Right ventricle myocardium inferior (tissue), 1 donor: ENCODE measurements at regions not wholly inside any gene's neighbourhood (a gene's known extent, or its start where the extent isn't known, plus 50 kb on each side); places are given as distances from the start of the nearest gene placed in this dataset.
A peak's percentile ranks its signal among the peaks of the same experiment; 100 is the strongest.

Experiments
- ATAC-seq: fragments of 200-7000 bp; cut with Tn5 transposase; one replicate; pipeline ENCODE4 v1.9.1; 2020; ENCODE audit warnings: mild to moderate bottlenecking, moderate library complexity
- DNase-seq: peaks from one replicate; pipeline ENCODE4 v3.0.0; 2021; ENCODE audit errors: missing footprints
- intact Hi-C: fragments of 100-400 bp; cut with DNase I; formaldehyde crosslinking; loops from one replicate; pipeline ENCODE4 v1.11.0; 2022
- donor health status: DM: no; HTN: yes; CAD: no; lungs with severe emphysema.

DNA sequence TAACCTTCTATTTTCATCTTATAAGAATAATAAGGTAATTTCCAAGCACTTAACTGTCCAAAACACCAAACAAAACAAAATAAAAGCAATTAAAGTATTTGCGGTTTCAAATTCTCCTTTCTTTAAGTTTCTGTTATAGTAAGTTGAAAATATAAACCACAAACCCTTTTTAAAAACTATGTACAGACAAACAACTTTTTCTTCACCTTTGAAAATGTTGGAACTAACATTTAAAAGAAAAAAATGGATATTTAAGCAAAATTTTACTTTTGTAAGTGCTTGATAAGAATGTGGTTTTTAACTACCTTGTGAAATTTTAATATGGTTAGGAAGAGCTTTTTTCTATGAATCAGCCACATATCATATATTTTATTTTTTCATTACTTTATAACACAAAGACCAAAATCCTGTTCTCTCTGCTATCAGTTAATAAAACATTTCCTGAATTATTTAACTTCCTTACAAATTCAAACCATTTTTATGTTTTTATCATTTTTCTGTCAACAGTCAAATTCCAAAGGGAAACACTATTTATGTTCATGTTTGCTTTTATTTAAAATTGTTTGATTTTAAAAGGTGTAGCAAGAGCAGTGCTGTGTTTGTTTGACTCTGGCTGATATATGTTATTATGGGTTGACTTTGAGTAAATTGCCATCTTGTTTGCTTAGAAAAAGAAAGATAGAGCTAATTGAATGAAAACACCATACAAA is 554.1 kb upstream of the KLHL1 start:
- ATAC-seq (no peak), DNase-seq (no peak)
- intact Hi-C loops = no loop called here

DNA sequence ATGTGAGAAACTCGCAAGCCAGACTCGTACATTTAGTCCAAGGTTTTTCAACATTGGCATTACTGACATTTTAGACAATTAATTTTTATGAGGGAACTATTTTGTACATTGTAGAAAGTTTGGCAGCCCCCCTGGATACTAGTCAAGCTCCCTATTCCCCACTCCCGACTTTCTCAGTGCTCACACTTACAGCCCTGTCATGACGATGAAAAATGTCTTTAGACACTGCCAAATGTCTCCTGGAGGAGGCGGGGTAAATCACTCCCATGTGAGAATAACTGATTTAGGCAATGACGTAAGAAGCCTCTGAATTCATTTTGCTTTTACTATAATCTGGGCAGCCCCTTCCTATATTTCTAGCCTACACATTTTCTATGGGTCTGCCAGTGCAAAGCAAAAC is 535.8 kb upstream of the KLHL1 start:
- no peak for ATAC-seq
- intact Hi-C loops = no loop called here
- DNase-seq = no peak

DNA sequence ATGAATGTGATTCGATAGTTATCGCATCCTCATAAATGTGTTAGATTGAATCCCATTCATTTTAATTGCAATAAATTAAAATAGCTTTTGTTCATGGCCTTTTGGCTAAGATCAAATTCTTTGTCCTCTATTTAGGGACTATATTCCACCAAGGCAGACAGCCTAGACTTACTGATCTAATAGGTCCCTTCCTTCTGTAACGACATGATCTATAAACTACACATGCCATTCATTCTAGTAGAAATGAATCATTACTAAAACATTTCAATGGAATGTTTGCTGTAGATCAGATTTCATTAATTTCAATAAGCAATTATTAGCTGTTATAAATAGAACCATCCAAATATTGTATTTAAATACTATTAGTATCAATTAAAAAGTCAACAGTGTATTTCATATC is 526.6 kb upstream of the KLHL1 start:
- intact Hi-C loops = no loop called here
- DNase-seq (no peak), ATAC-seq (no peak)

DNA sequence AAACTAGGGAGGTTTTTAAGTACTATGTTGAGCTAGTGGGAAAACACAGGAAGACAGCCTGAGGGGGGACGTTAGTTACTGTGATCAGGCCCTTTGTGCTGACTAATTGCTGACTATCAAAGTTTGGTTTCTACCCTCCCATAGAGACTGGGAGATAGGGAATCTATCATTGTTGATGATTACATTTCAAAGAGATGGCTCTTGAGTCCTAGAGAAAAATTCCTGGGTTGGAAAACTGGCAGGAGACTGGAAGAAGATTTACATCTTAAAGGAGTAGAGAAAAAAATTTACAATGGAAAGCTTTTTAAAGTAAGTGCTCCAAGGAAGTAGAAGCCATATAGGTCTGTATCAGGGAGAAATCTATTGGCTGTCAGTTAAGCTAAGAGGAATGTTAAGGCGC is 522.0 kb upstream of the KLHL1 start:
- DNase-seq = no peak
- ATAC-seq = no peak
- intact Hi-C loops = no loop called here

DNA sequence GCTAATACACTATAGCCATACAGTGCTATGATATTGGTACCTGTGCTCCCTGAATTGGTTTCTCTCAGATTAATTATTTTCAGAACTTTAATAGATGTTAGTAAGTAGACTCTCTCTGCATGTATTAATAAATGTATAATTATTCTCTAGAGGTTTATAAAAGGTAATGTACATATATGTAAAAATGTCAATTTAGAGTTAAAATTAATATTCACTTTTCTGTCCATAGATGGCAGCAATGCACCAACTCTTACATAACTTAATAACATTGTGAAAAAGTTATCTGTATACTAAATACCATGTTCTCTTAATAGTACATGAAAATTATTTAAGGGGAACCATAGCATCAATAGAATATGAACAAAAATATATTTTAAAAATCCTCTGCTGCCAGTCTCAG is 515.0 kb upstream of the KLHL1 start:
- DNase-seq = no peak
- no peak for ATAC-seq
- intact Hi-C loops = no loop called here

DNA sequence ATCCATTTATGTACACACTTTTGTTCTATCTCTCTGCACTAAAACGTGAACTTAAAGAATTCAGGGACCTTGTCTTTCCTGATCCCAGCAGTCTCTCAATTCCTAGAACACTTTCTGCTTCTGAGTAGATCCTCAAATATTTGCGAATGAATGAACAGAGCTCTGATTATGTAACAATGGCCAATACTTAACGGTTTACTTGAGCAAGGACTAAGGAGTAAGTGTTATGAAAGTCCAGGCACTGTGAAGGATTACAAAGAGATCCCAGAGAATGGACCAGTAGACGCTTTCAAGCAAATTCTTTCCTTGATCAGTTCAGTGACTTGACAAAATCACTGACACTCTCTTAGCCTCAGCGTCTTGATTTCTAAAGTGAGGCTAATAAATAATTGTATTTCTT is 514.5 kb upstream of the KLHL1 start:
- ATAC-seq = no peak
- no peak for DNase-seq
- intact Hi-C loops = no loop called here

DNA sequence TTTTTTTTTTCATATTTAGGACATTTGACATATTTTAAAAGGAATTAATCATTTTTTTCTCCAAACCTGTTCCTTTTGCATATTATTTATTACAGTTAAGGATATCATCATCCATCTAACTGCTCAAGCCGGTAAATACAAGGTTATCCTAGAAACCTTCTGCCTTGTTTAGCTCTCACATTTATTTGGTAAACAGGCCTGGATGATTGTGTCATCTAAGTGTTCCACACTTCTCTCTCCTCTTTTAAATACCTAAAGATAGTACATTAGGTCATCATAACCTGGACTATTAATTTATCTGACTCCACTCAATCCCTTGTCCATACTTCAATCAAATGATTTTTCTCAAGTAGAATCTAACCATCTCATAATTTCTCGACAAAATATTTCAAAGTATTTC is 511.7 kb upstream of the KLHL1 start:
- ATAC-seq = no peak
- no peak for DNase-seq
- intact Hi-C loops = no loop called here

DNA sequence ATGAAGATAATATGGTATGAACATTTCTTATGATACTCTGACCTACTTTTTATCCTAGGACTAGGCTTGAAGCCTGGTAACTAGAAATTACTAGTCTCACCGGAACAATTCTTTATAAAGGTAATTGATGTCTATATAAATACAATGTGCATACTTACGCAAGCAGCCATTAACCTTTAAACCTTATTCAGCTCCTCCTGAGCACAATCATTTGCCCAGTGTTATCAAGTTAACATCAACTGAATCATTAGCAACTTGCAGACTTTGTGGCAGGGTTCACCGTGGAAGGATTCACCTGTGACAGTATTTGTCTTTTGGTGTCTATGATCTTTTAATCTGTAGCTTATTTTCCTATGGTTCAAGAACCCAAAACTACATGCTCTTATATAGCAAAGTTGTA is 508.6 kb upstream of the KLHL1 start:
- DNase-seq (no peak), ATAC-seq (no peak)
- intact Hi-C loops = no loop called here

DNA sequence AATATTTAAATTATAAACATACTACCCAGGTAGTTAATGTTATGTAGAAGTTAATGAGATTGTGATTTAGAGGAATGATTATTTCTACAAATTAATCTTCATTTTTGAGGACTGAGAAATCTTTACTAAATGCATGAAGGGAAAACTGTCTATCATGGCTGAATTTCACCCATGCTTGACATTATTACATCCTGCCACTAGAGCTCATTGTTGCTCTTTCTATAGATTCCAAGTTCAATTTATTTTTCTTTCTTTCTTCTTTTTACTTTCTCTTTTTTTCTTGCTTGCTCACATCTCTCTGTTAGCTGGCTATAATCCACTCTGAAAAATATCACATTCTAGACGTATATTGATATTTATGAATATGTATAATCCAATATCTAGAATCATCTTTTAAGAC is 505.0 kb upstream of the KLHL1 start:
- ATAC-seq (no peak), DNase-seq (no peak)
- intact Hi-C loops = no loop called here

DNA sequence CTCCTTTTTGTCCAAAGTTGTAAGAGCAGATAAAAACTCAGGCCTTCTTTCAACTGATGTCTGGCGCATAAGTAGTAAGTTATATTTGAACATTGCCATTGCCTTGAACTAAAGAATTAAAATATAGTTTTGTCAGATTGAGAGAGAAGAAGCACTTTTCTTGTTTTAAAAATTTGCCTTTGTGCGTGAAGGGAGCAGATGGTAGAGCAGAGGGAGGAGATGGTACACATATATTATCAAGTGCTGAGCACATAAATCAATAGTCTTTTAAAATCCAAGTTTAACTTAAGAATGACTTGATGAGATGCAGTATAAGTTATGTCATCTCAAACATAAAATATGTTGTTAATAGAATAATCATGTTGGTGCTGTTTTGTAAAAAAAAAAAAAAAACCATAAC is 504.6 kb upstream of the KLHL1 start:
- intact Hi-C loops = no loop called here
- ATAC-seq = no peak
- no peak for DNase-seq

DNA sequence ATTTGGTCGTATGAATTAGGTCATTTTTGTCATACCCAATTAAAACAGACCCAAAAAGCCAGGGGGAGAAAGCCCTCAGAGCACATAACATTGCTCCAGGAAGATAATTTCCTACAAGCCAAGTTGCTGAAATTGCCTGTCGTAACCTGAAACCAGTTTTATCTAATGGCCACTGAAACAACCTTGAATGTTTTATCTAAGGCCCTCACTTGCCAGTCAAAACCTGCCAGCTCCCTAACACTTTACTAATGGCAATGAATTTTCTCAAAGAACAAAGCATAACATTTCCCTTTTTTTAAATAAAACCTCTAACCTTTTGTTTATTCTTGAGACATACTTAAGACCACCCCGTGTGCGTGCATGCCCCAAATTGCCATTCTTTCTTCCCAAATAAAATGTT is 496.2 kb upstream of the KLHL1 start:
- DNase-seq (peak; percentile 25), ATAC-seq (no peak)
- intact Hi-C loops = no loop called here

DNA sequence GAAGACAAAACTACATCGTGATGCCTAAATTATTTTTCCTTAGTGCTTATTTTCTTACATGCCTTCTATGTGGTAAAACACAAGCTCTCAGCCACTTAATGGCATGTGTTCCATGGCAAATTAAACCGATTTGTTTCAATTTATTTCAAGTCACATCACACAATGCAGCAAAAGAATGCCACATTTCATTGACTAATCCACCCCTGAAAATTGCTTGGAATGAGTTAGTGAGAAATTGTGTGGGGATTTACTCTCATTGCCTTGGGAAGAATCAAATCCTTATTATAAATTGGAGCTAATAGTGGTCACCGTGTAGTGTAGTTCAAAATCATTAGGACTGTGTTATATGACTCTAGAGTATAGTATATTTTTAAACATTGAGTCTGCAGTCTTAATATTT is 485.5 kb upstream of the KLHL1 start:
- intact Hi-C loops = no loop called here
- ATAC-seq = no peak
- DNase-seq = no peak

DNA sequence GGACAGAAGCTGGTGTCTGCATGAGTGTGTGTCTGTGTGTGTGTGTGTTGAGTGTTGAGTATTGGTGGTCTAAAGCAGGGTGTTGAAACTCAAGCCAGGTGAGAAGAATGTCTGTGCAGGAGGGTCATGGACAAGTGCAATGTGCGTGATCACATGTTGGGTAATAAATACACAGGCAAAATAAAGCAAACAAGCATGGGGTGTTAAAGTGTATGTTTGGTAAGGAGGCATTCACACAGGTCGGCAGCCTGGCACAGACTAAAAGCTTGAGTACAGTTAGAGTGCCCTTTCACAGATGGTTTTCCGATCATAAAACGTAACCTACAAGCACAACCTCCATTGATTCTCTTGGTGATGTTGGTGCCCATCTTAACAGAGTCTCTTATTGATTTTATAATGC is 476.9 kb upstream of the KLHL1 start:
- ATAC-seq = no peak
- no peak for DNase-seq
- intact Hi-C loops = no loop called here

DNA sequence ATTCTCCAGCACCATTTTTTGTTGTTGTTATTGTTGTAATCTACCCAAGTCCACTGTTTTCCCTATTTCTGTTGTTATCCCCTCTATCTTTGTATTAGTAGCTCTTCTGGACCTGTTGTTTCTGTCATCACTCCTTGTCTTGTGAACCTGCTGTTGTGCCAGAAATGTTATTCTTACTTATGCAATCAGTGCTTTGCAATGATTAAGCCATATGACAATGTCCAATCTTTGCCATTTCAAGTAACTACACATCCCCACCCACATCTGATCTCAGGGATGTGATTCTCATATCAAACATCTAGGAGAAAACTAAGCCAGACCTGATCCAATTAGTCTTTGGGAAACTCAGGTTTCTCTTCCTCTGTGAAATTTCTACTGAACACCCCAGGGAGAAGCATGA is 472.6 kb upstream of the KLHL1 start:
- no peak for ATAC-seq
- intact Hi-C loops = no loop called here
- no peak for DNase-seq

DNA sequence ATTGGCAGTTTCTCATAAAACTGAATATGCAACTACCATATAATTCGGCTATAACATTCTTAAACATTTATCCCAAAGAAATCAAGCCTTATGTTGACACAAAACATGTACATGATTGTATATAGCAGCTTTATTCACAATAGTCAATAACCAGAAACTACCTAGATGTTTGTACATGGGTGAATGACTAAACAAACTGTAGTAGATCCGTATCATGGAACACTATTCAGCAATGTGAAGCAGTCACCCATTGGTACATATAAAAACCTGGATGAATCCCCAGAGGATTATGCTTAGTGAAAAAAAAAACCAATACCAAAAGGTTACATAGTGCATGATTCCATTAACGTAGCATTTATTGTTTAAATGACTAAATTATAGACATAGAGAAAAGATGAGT is 471.7 kb upstream of the KLHL1 start:
- intact Hi-C loops = no loop called here
- ATAC-seq (no peak), DNase-seq (no peak)

DNA sequence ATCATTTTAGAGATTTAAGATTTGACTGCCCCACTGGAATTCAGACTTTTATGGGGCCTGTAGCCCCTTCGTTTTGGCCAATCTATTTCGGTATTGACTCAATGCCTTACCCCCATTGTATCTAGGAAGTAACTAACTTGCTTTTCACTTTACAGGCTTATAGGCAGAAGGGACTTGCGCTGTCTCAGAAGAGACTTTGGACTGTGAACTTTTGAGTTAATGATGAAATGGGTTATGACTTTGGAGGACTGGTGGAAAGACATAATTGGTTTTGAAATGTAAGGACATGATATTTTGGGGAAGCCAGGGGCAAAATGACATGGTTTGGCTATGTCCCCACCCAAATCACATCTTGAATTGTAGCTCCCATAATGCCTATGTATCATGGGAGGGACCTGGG is 463.0 kb upstream of the KLHL1 start:
- ATAC-seq = no peak
- intact Hi-C loops = no loop called here
- no peak for DNase-seq

DNA sequence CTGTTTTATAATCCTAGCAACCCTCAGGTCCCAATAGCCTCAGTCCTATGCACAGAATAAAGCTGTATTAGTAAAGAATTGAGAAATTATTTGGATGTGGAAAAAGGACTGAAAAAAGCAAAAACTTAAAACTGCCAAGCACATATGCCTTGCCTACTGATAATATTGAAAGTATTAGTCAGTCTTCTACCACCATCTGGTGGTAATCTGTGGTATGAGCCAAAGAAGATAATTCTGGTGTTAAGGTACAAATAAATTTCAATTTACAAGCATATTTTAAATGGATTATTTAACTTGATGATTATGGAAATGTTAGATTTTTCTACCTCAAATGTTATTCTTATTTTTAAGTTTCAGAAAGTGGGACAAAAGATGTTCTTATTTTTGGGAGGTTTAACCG is 460.3 kb upstream of the KLHL1 start:
- no peak for ATAC-seq
- intact Hi-C loops = loop anchor here (5.0 kb wide), 1 partner anchor 1031 kb away; no protein-coding TSS in a partner anchor
- DNase-seq = no peak

DNA sequence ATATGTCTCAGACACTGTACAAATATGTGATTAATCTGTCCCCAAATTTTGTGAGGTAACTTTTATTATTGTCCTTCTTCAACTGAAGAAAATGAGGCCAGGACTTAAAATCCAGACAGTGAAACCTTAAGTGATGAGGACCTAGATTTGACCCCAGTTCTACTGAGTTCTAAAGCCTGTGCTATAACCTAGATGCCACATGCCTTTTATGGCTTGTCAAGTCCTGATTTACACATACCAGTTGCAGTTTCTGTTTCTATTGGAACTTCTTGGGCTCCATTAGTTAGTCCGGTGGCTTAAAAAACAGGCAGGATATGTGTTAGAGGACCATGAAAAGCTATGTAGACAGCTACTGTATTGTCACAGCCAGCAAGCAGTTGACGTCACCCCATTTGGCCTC is 436.5 kb upstream of the KLHL1 start:
- DNase-seq (no peak), ATAC-seq (no peak)
- intact Hi-C loops = no loop called here

DNA sequence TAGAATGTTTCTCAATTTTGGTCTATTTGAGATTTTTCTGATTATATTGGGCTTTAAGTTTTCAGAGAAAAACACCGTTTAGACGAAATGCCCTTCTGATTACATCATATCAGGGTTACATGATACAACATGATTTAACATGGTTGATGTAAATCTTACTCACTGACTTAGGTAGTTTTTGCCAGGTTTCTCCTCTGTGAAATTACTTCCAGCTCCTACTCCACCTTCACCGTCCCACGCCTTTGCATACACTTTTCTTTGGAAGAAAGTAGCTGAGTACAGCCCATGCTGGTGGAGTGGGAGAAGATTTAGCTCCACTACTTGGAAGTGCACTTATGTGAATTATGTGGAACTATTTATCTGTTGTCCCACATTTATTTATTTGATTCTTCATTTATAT is 433.2 kb upstream of the KLHL1 start:
- no peak for ATAC-seq
- DNase-seq = no peak
- intact Hi-C loops = no loop called here

DNA sequence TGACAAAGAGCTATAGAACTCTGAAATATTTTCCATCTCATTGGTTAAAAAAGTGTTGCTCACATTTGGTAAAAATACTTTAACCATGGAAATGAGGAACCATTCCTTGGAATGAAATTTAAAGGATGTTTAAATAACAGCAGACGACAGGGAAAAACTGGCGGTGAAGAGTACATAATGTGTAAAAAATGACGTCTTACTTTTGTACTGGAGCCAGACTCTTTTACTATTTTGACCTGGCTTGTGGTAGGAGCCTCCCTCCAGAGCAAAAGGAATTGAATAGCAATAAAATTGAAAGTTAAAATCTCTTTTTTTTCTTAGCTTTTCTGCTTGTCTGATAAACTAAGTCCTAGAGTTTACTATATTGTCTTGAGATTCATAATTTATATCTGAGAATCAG is 426.2 kb upstream of the KLHL1 start:
- DNase-seq (no peak), ATAC-seq (no peak)
- intact Hi-C loops = no loop called here

DNA sequence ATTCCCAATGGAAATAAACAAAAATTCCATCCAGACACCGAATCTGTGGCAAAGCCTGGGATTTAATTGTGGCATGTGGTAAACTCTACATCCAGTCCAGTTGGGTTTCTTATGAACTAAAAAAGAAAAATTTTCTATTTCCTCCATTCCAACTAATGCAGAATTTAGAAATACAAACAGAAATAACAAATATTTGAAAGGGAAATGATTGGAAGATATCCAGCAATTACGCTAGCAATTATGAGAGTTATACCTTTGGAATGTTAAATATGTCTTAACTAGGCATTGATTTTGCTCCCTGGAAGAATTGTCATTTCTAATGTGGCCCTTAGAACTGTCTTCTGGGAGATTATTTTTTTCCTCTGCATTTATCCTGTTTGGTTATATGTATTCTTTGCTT is 421.4 kb upstream of the KLHL1 start:
- DNase-seq = no peak
- intact Hi-C loops = no loop called here
- no peak for ATAC-seq

DNA sequence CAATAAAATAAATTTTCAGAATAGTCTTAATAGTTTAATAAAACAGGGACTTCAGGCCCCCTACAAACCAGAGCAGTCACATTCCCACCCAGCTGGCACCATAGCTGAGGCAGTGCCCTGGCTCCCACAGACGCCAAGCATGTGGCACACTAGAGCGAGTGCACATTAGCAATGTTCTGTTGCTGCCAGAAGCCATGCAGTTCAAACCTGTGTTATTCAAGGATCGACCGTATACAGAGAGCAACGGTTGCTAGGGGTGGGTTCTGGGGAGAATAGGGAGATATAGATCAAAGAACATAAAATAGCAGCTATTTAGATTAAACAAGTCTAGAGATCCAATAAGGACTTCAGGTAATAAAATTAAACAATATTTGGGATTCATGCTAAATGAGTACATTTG is 419.3 kb upstream of the KLHL1 start:
- intact Hi-C loops = no loop called here
- DNase-seq (peak; percentile 42), ATAC-seq (no peak)
